ENCODE measurements at regions not wholly inside any gene's neighbourhood (a gene's known extent, or its start where the extent isn't known, plus 50 kb on each side); places are given as distances from the start of the nearest gene placed in this dataset.

- TF ChIP-seq RCOR1 (IDR thresholded peaks at IDR 0.05; ENCODE audit: borderline replicate concordance in 1 of 2, low read depth in 2 of 2, low read length in 2 of 2): no peak
- no peak for TF ChIP-seq ZNF444 (CRISPR knock-in tag; IDR thresholded peaks at IDR 0.05)
- TF ChIP-seq TAF1 (IDR thresholded peaks at IDR 0.05; ENCODE audit: control insufficient read depth, extremely low read depth, insufficient read depth, low read length, severe bottlenecking): no peak
Observed at GRCh38 chr1:53395671-53396215, 63.5 kb upstream of the DMRTB1 start.
